Gastroesophageal sphincter (tissue), 4 donors: ENCODE measurements at regions not wholly inside any gene's neighbourhood (a gene's known extent, or its start where the extent isn't known, plus 50 kb on each side); places are given as distances from the start of the nearest gene placed in this dataset.
"Not testable (repeated sequence)": the region's sequence is repeated elsewhere in the genome, so short reads cannot be mapped to it uniquely, and the experiment has no call there.

Experiments used
- ATAC-seq: fragments of 150-250 bp; one replicate; pipeline ENCODE4 v1.9.1; 2016; ENCODE audit warnings: mild to moderate bottlenecking, moderate library complexity
- H3K27ac ChIP-seq, 4 donors: fragments of 200-600 bp; sonication (generic) in 3 of 4; 1 replicate in 3 of 4; 2 replicates in 1 of 4; pipeline ENCODE4 v1.5.1; 2016 to 2019
- H3K27me3 ChIP-seq: fragments of 200-600 bp; sonication (generic); one replicate; pipeline ENCODE4 v1.5.1; 2019
- H3K36me3 ChIP-seq, 2 donors: fragments of 200-600 bp; sonication (generic); one replicate each; pipeline ENCODE4 v1.5.1; 2019; ENCODE audit warnings: control low read depth in 1 of 2
- H3K4me1 ChIP-seq, 3 donors: fragments of 200-600 bp; sonication (generic); 1 replicate in 2 of 3; 2 replicates in 1 of 3; pipeline ENCODE4 v1.5.1; 2016 to 2019; ENCODE audit warnings: control low read depth in 2 of 3
- H3K4me3 ChIP-seq, 2 donors: fragments of 200-600 bp; sonication (generic); one replicate each; pipeline ENCODE4 v1.5.1; 2019; ENCODE audit warnings: mild to moderate bottlenecking in 1 of 2, moderate library complexity in 1 of 2
- H3K9me3 ChIP-seq, 3 donors: fragments of 200-600 bp; sonication (generic); one replicate each; pipeline ENCODE4 v1.5.1; 2017 to 2019; ENCODE audit warnings: control low read depth in 2 of 3
- CTCF ChIP-seq, 4 experiments: fragments of 200-600 bp in 2 of 4; fragments of 450-650 bp in 2 of 4; sonication (generic) in 1 of 4; IDR thresholded peaks; one replicate each; pipeline ENCODE4 v1.5.1; 2017 to 2019; ENCODE audit warnings: antibody characterized with exemption in 4 of 4, mild to moderate bottlenecking in 2 of 4, moderate library complexity in 2 of 4
- EP300 ChIP-seq: sonication (generic); formaldehyde crosslinking; IDR thresholded peaks from one replicate; pipeline ENCODE4 v1.6.1; 2017; ENCODE audit warnings: antibody characterized with exemption, mild to moderate bottlenecking
- POLR2A ChIP-seq, 2 donors: fragments of 450-650 bp; IDR thresholded peaks; one replicate each; pipeline ENCODE4 v1.6.1; 2017; ENCODE audit warnings: antibody characterized with exemption in 2 of 2, mild to moderate bottlenecking in 2 of 2, moderate library complexity in 1 of 2
- POLR2AphosphoS5 ChIP-seq: sonication (generic); formaldehyde crosslinking; IDR thresholded peaks from one replicate; pipeline ENCODE4 v1.6.1; 2017; ENCODE audit warnings: antibody characterized with exemption
- WGBS, 2 donors: methylation state at CpG; one replicate each; pipeline ENCODE4 v1.1.5; 2018; ENCODE audit warnings: low coverage in 1 of 2; 5-methylcytosine and 5-hydroxymethylcytosine counted together

GRCh38 chr10:4224178-4224577 lies 439.2 kb upstream of the KLF6 start:
- no peak overlapping the region for H3K4me3 ChIP-seq
- H3K9me3 ChIP-seq, result no peaks in the 10 kb centered on the region
- WGBS, 2 donors, result 94 to 96% methylated on average over 6 of the region's 6 CpGs
- no peaks in the 10 kb centered on the region for H3K36me3 ChIP-seq
- TF ChIP-seq POLR2A (IDR thresholded peaks at IDR 0.05) (no peak), EP300 (no peak), POLR2AphosphoS5 (no peak), CTCF (IDR thresholded peaks at IDR 0.05) (no peak)
- H3K27ac ChIP-seq, result no peak overlapping the region
- ATAC-seq, result no peak
- H3K27me3 ChIP-seq, result no peaks in the 10 kb centered on the region
- H3K4me1 ChIP-seq, result no peaks in the 10 kb centered on the region

GRCh38 chr10:4221310-4221709 lies 436.3 kb upstream of the KLF6 start:
- peaks cover 0 to 13% (median 0%) of the 10 kb centered on the region in 3 donors for H3K4me1 ChIP-seq
- 79 to 91% methylated on average over 2 of the region's 2 CpGs for WGBS, 2 donors
- H3K4me3 ChIP-seq, result not testable (repeated sequence)

GRCh38 chr10:4219901-4220300 lies 434.9 kb upstream of the KLF6 start:
- Histone ChIP-seq H3K27ac (no peak overlapping the region), H3K9me3 (no peaks in the 10 kb centered on the region), H3K4me3 (no peak overlapping the region), H3K27me3 (no peaks in the 10 kb centered on the region), H3K4me1 (peaks cover 0 to 15% (median 0%) of the 10 kb centered on the region in 3 donors), H3K36me3 (no peaks in the 10 kb centered on the region)
- ATAC-seq, result no peak
- TF ChIP-seq POLR2AphosphoS5 (no peak), POLR2A (IDR thresholded peaks at IDR 0.05) (no peak), CTCF (IDR thresholded peaks at IDR 0.05) (no peak), EP300 (no peak)
- 91 to 94% methylated on average over 4 of the region's 4 CpGs for WGBS, 2 donors

More at GRCh38 chr10:4221310-4221709, 436.3 kb upstream of the KLF6 start:
- H3K27me3 ChIP-seq, H3K36me3 ChIP-seq, ATAC-seq, H3K27ac ChIP-seq, H3K9me3 ChIP-seq: not testable (repeated sequence)

- Histone ChIP-seq H3K4me3 (no peak overlapping the region), H3K27ac (no peak overlapping the region), H3K9me3 (no peaks in the 10 kb centered on the region), H3K4me1 (peaks cover 0 to 19% (median 0%) of the 10 kb centered on the region in 3 donors), H3K27me3 (no peaks in the 10 kb centered on the region), H3K36me3 (no peaks in the 10 kb centered on the region)
- WGBS, 2 donors, result 62 to 82% methylated on average over 7 to 8 of the region's 9 CpGs
- TF ChIP-seq POLR2A (IDR thresholded peaks at IDR 0.05), result no peak
- TF ChIP-seq POLR2AphosphoS5, result no peak
- no peak for TF ChIP-seq EP300
- TF ChIP-seq CTCF (IDR thresholded peaks at IDR 0.05), result no peak
- ATAC-seq, result no peak
Observed at GRCh38 chr10:4217653-4218052, 432.6 kb upstream of the KLF6 start.

- no peak for ATAC-seq
- H3K9me3 ChIP-seq, result no peaks in the 10 kb centered on the region
- H3K4me3 ChIP-seq, result no peak overlapping the region
- H3K4me1 ChIP-seq, result peaks cover 0 to 19% (median 0%) of the 10 kb centered on the region in 3 donors
- no peak overlapping the region for H3K27ac ChIP-seq
- TF ChIP-seq CTCF (IDR thresholded peaks at IDR 0.05) (no peak), POLR2A (IDR thresholded peaks at IDR 0.05) (no peak), EP300 (no peak)
- no peaks in the 10 kb centered on the region for H3K36me3 ChIP-seq
- H3K27me3 ChIP-seq, result no peaks in the 10 kb centered on the region
- WGBS, 2 donors, result 72 to 85% methylated on average over 3 to 4 of the region's 5 CpGs
Observed at GRCh38 chr10:4217187-4217586, 432.2 kb upstream of the KLF6 start.
